ENCODE measurements at regions not wholly inside any gene's neighbourhood (a gene's known extent, or its start where the extent isn't known, plus 50 kb on each side); places are given as distances from the start of the nearest gene placed in this dataset.
"Not testable (repeated sequence)": the region's sequence is repeated elsewhere in the genome, so short reads cannot be mapped to it uniquely, and the experiment has no call there.

DNA sequence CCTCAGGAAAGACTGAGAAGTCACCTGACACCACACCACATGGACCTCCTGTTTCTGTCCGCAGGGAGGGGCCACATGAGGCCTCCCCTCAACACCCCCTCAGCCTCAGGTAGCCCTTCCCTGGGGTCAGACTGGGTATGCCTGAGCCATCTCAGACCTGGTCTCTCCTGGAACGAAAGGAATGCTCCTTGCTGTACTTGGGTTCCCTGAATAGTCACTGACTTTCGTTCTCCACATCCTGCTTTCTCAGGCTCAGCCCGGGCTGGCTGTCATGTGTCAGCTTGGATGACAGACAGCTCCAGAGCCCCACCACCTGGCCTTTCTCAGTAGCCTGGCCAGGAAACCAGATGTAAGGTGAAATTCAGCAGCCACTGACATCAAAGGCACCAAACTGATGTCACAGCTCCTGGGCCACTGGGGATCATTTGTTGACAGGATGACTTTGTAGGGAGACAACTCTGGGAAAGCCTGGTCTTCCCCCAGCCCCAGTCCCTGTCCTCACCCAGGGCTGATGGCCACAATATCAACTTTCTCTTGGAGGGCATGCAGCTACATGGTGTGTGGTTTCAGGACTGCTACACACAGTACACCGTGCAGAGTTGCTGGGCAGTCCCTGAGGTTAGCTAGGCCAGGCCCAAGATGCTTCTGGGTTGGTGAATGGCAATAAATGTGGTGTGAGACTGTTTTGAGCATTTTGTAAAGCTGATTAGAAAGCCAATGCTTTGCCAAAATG is 141.4 kb upstream of the MRPS22 start:
- no peak for DNase-seq

DNA sequence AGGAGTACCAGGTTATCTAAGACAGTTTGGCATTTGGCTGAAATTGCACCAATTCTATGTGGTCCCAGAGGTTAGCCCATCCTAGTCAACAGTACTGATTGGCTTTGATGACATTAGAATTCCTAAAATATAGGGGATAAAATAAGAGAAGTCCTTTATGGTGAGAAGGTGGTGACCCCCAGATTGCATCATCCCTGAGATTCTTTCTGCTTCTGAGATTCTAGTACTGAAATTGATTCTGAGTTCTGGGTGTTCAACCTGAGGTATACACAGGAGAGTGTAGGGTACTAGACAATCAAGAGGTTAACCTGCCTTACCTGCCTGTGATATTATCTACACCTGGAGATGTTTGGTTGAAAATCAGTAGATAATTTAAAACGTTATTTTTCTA is 140.9 kb upstream of the MRPS22 start:
- DNase-seq = no peak

DNA sequence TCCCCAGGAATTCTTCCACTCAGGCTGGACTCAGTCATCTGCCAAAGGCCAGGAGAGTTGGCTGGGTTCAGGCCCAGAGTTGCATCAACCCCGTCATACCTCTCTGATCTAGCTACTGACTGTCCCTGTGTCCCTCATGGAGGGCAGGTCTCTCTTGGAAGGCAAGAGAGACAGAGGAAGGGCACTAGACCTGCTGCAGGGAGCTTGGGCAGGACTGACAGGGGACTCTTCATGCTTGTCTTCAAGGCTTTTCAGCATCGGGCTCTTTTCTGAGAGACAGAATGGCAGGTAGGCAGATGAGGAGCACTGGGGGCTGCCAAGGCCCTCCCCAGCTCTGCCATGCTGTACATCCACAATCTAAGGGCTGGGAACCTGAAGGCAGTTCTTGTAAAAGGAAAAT is 140.1 kb upstream of the MRPS22 start:
- no peak for DNase-seq

DNA sequence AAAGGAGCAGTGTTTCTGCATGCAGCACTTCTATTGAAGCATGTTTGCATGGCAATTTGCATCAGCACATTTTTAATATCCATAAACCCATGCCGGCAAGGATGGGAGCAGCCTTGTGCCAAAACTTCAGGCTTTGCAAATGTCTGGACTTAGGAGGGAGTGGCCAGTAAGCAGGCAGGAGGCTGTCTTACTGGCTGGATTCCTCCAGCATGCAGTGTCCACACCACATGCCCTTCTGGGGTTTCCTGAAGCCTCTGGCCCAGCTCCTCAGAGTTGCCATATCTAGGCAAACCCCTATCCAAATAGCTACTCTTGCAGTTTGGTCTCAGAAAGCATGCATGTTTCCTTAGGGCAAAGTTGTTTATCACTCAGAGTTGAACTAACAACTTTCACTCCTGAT is 139.1 kb upstream of the MRPS22 start:
- DNase-seq = no peak

DNA sequence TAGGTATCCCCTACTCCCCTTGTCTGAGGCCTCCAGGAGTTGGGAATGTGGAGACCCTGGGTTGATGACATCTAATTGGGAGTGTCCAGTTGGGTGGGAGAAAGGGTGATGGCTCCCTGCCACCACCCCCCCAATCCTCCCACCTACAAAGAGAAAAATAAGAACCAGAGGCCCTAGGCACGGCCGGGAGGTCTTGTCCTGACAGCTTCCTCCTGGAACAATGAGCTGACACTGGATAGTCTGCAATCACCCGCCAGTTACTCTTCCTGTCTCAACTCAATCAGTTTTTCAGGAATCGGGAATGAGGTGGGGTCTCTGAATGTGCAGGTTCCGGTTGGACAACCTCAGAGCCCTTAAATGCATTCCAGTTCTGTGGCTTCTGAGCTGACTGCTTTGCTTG is 129.9 kb upstream of the MRPS22 start:
- no peak for DNase-seq

DNA sequence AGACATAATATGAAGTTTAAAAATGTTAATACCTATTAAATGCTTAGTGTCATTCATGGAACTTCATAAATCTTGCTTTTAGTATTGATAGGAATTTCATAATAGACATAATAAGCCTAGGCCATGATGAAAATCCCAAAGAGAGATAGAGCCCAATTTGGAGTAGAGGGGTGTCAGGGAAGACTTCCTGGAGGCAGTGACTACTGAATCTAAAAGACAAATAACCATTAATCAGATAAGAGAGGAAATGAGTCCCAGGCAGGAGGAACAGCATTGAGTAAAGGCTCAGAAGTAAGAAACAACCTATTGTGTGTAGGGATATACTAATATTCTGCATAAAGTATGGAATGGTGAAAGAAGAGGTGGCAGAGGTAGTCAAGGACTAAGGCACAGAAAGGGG is 126.9 kb upstream of the MRPS22 start:
- no peak for DNase-seq

DNA sequence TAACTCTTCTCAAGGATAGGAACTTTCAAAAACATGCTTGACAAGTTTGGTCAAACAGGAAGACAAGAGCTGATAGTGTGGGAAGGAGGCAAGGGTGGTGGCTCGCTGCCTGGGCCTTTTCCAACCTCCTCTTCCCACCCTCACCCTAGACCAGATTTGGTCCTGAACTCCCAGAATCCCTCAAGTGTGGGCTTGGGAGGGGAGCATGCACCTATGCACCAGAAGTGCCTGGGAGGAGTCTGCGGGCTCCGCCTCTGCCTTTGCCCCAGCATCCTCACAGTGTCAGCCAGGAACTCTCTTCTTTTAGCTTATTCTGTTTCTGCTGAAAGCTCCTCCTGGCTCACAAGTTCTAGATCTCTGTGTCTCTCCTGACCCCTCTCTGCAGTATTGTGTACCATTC is 126.2 kb upstream of the MRPS22 start:
- DNase-seq = no peak

DNA sequence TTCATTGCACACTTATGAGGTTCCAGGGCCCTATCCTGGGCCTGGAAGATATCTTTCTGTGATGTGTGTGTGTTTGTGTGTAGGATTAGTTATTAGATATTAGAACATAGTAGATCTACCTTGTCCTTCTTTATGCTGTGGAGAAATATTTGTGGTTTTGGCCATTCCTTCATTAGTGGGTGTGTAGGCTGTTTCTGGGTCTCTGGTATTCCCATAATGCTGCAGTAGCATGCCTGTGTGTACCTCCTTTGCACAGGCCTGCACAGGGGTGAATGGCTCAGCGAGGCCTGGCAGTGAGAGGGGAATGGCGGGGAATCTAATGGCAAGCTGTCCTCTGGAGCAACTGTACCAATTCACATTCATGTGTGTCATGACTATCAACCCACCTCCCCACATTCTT is 125.8 kb upstream of the MRPS22 start:
- DNase-seq = no peak

DNA sequence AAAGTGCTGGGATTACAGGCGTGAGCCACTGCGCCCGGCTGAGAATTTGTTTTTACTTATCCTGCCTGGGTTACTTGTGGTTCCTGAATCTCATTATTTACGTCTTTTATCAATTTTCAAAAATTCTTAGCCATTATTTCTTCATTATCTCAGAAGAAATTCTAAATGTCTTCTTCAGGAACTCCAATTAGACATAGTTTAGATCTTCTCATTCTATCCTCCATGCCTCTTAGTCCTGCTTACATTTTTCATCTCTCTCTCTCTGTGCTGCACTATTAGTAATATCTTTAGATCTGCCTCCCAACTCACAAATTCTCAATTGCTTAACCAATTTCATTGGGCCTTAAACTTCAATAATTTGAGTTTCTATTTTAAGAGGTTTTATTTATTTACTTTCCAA is 124.4 kb upstream of the MRPS22 start:
- DNase-seq = no peak

DNA sequence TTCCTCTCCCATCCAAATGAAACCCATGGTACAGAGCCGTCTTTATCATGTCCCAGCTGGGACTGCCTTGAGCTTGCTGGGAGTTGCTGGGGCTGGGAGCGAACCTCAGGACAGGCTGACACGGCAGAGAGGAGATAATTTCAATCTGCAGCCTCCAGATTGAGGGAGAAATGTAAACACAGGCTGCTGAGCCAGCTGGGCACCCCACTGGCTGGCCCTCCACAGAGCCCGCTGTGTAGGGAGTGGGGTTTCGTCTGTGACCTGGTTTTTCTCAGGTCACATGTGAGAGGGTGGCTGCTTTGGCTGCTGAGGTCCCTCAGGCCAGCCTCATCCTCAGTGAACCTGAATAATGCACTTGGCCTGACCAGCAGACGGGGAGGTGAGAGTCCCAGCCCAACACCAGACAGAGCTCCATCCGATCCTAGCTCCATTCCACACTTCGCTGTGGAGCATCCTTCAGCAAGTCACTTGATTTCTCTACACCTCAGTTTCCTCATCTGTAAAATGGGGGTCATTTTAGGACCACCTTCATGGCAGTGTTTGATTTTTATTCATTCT is 121.6 kb upstream of the MRPS22 start:
- no peak for DNase-seq

DNA sequence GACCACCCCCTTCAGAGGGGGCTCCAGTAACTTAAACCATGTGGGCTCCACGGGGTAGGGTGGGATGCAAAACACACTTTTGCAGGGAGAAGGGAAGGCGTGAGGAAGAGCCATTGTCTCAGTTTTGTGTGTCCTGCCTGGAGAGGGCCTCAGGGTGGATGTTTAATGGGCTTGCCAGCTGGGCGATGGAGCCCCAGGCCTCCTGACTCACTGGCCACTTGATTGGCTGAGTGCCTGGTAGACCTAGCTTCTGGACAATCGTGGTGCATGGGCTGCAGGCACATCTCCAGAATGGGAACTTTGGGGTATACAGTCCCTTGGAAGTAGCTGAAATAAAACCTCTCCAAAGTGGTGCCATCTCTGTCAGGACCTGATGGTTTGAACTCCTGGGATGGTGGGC is 118.3 kb upstream of the MRPS22 start:
- peak; percentile 9 for DNase-seq

DNA sequence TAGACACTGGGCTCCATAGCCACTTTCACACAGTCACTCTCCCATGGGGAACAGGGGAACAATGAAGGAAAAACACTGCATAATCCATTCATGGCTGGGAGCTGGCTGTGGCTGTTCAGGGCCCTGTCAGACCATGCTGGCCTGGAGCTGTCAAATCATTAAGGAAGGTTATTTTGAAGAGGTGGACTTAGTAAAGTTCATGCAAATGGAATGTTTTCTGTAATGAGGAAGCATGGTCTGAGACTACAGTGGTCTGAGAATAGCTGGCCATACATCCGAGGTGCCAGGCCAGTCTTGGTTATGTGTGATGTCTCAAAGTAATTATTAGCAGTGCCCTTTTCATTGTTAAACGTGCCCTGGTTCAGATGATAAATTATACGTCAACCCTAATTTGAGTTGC is 117.1 kb upstream of the MRPS22 start:
- DNase-seq = no peak

DNA sequence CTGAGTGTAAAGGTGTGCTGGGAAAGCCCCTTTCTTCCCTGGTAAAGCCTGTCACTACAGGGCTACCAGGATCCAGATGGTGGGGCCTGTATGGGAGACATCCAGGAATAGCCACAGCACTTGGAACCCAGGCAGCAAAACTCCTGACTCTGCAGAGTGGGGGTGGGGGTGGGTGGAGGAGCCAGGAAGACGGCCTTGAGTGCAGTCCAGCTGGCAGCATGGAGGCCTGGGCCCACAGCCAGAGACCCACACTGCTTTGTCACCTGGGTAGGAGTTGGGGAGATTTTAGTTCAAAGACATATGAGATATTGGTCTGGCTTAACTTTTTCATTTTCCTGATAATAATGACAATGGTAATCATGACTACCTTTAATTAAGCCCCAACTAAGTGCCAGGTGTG is 116.7 kb upstream of the MRPS22 start:
- DNase-seq = no peak

DNA sequence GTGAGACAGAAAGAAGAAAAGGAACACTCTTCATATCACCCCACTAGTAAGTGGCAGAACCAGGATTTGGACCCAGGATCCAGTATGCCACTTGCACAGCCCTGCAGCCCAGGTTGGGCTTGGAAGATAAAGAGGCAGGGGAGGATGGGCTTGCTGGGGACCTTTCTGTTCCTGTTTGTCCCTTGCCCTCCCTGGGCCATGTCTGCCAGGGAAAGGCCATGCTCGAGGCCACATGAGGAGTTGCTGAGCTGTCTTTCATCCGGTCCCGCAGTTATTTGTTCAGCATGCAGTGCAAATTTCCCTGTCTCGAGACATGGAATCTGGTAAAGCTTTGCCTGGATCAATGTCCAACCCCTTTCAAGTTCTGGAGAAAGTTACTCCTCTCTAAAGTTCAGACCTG is 116.0 kb upstream of the MRPS22 start:
- no peak for DNase-seq

DNA sequence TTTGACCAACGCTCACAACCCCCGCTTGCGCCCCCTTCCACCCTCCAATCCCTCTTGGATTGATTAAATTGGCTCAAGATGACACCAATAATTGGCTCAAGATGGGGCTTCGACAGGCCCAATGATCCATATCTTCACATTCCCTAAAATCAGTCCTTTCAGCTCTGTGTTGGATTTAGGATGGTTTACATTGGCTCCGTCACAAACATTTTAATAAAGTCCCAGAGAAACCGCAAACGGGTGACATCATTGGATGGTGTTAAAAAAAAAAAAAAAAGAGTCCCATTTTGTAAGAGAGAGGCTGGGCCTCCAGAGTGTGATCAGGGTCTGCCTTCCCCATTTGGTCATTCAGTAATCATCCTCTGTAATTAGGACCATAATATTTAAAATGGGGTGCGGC is 113.4 kb upstream of the MRPS22 start:
- DNase-seq = peak; percentile 72

DNA sequence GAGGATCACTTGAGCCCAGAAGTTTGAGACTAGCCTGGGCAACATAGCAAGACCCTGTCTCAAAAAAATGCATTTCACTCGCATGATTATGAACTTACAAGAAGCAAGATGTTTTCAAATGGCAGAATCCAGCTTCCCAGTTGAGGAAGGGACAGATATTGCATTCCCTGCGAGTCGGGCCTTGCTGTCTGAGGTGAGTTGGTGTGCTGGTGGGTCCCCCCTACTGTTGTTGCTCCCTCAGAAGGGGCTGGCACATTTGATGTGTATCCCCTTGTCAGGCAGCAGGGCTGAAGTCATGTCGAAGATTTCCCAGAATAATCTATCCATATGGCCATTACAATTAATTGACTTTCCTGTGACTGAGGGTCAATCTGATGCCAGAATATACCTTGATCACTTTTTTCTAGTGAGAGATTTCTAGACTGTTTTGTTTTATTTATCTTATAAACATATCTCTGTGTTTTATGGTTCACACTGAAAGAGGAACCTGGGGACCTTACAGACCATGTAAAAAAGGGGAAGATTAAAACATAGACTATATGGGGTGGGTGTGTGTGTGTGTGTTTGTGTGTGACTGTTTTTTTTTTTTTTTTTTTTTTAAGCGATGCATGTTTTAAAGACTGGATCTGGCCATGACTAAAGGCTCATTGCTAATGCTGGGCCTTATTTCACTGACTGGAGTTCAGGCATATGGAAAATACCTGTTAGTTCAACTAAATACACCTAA is 112.1 kb upstream of the MRPS22 start:
- no peak for DNase-seq

DNA sequence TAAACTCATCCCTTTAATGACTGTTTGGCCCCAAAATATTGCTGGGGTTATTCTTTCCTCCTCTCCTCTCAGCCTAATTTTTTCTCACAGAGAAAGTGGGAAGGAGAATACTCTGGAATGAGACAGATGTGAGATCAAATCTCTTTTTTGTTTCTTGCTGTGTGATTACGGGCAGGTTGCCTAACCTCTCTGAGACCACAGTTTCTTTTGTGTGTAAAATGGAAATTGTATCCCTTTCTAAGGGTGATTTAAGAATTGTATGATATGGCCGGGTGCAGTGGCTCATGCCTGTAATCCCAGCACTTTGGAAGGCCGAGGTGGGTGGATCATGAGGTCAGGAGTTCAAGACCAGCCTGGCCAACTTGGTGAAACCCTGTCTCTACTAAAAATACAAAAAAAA is 111.5 kb upstream of the MRPS22 start:
- not testable (repeated sequence) for DNase-seq

DNA sequence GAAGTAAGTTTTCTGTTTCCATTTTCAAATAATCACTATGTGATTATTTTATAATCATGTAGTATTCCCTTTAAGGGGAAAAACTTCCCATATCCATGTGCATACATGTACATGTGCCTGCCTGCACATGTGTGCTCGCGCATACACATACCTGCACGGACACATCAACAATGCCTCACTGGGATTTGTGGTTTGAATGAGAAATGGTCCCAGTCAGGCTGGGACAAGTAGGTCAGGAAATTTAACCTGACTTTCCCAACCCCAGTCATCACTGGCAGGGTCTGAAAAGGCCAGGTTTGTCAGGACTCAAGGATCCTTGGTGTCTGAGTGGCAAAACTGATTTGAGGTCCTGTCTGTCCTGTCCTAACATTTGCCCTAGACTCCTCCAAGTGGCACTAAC is 109.3 kb upstream of the MRPS22 start:
- DNase-seq = no peak

DNA sequence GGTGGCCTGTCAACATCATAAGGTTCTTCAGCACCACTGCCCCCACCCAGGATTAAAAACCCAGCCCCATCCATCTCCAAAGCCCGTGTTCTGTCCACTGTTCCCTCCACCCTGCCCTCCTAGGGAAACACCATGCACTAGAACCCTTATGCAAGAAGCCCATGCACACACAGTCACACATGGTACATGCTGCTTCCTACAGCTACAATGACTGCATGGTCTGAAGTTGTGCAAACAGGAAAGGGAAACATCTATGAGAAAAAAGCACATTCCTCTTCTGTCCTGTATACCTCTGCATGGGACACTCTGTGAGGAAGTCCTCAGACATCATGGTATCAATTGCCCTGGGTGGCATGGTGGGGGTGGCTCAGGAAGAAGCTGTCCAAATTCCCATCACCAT is 108.6 kb upstream of the MRPS22 start:
- DNase-seq = no peak

DNA sequence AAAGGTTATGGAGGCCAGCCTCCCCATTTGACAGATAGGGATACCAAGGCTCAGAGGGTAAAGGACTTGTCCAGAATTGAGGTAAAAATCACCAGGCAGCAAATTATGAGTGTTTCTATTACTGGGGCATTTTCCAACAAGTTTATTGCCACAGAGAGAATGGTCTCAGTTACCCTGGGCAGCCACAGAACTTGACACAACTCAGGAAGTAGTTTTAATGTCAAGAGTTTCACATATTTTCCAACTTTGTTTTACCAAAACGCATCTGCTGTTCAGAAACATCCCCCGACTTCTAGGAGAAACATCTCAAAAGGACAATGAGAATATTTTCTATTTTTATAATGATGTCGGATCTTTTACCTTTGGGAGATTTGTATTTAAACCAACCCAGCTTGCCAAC is 107.5 kb upstream of the MRPS22 start:
- DNase-seq = no peak

DNA sequence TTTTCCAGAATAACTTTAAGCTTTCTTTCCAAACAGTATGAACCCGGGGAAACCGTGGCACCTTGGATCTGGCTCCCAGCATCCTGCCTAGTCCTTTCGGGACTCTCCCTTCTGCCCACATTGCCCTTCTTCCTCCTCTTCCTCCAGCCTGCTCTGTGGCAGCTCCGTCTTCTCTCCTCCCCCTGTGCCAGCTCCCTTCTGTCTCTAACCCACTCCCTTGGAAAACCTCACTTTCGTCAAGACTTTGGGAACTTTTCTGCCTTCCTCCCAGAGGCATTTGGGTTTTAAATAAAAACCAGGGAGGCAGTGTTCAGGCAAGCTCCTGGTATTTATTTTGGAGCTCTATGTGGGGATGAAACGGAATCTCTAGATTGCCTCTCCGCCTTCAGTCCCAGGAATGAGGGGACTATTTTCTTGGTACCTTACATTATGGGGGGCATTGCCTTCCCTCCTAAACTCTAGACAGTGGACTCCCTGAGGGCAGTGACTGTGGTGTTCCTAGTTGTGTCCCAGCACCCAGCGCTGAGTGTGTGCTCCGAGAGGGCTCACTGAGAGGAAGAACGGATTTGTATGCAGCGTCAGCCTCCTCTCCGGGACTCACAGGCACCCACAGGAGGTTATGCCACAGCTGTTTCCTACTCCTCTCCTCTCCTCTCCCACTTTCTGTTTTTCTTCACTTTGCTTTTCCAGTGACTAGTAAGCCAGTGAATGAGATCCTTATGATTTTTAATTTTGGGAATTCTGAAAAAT is 105.4 kb upstream of the MRPS22 start:
- peak; percentile 15 for DNase-seq

DNA sequence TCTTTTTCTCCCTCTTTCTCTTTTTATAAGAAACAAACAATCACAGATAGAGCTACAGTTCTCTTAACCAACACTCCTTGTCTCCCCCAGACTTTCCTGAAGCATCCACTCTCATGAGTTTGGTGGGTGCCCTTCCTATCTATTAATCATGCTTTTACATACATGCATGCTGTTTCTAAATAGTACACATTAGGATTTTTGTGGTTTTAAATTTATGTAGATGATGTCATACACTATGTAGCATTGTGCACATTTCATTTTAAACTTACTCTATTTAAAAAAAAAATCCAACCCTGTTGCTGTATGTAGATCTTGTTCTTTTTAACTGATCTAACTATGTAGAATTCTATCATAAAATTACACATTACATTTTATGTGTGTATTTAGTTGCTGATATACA is 104.3 kb upstream of the MRPS22 start:
- DNase-seq = peak; percentile 5

DNA sequence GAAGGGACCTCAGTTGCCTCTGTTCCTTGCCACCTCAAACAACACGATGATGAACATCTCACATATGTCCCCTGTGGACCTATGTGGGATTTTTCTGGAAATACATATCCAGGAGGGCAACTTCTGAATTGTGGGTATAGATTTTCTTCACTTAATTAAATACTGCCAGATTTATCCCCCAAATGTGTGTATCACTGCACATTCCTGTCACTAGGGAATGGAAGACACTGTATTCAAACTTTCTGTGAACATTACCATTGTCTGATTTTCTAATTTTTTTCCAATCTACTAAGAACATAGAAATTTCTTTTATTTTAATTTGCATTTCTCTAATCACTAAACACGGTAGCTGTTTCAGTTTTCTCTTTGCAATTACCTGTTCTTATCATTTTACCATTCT is 102.0 kb upstream of the MRPS22 start:
- no peak for DNase-seq

DNA sequence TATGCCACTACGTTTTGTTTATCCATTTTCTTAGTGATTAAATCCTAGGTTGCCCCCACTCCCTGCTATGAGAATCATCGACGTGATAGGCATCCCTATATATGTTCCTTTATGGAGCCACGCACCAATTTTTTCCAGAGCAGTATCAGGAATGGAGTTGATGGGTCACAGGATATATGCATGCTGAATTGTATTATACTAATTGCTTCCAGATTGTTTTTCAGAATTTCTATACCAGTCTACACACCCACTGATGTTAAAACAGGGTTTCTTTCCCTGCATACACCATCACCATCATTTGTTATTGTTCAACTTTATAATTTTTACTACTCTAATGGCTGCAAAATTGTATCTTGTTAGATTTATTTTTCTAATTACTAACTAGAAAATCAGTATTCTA is 100.1 kb upstream of the MRPS22 start:
- DNase-seq = no peak

Data from fibroblast of skin of scalp (primary cell).